AG04450 (cell line): ENCODE measurements at regions not wholly inside any gene's neighbourhood (a gene's known extent, or its start where the extent isn't known, plus 50 kb on each side); places are given as distances from the start of the nearest gene placed in this dataset.

Experiments used
- CTCF ChIA-PET: fragments of 300-600, 350-600 bp; formaldehyde crosslinking; extraction: SDS; loops from one replicate; lab custom pipeline; 2022; ENCODE audit warnings: antibody characterized with exemption, inconsistent platforms; lab: Charles Lee
- POLR2A ChIA-PET: fragments of 350-600 bp; formaldehyde crosslinking; extraction: SDS; loops from one replicate; lab custom pipeline; 2021; ENCODE audit warnings: antibody characterized with exemption, inconsistent platforms; lab: Yijun Ruan, JAX
- DNase-seq: peaks from one replicate; pipeline ENCODE4 v3.0.0-alpha.2; 2011; ENCODE audit warnings: low read depth, low spot score
- H3K27ac ChIP-seq: one replicate; pipeline ENCODE4 v1.5.1; 2012; ENCODE audit warnings: low read depth, low read length, control low read depth
- H3K27me3 ChIP-seq: one replicate; pipeline ENCODE4 v1.6.0; 2012; ENCODE audit warnings: low read length; ENCODE audit not compliant: control insufficient read depth, insufficient read depth
- H3K4me3 ChIP-seq: 2 replicates; pipeline ENCODE4 v1.5.1; 2011; ENCODE audit warnings: mild to moderate bottlenecking, low read depth, low read length, control low read depth
- H3K9me3 ChIP-seq: 2 replicates; pipeline ENCODE4 v1.5.1; 2012; ENCODE audit warnings: low read length; ENCODE audit not compliant: control insufficient read depth, insufficient read depth
- TF ChIP-seq, protein P1 (sequence below): IDR thresholded peaks from 2 replicates; pipeline ENCODE4 v1.5.1; 2011; ENCODE audit warnings: low read depth, low read length, control low read depth, inconsistent platforms

DNA sequence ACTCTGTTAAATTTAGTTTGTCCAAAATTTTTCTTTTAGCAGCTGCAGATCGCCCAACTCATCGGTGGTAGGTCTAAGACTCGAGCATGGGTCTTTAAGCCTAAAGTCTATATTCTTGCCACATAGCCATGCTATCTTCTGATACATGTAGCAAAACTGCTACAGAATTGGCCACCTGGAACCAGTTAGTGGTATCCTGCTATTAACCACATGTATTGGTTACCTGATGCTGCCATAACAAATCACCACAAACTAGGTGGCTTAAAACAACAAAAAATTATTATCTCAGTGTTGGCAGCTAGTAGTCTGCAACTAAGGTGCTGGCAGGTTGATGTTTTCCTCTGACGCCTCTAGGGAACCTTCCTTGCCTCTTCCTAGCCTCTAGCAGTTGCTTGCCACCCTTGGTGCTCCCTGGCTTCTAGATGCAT is 96.7 kb upstream of the PIK3CG start:
- no peak for DNase-seq
- Histone ChIP-seq H3K4me3 (peak overlapping the region; percentile 1; the same call in 1 of the 2 replicates), H3K9me3 (no peaks in the 10 kb centered on the region), H3K27me3 (no peaks in the 10 kb centered on the region), H3K27ac (peak overlapping the region; percentile 76)
- ChIA-PET POLR2A (interaction anchor here (1.2 kb wide), 1 partner anchor 24 kb away, joined by 3 read pairs; no protein-coding TSS in a partner anchor), CTCF (interaction anchor here (0.9 to 1.1 kb wide), 2 partner anchors 109 to 226 kb away, joined by 3 to 5 read pairs; no protein-coding TSS in a partner anchor)
- TF ChIP-seq, protein P1, sequence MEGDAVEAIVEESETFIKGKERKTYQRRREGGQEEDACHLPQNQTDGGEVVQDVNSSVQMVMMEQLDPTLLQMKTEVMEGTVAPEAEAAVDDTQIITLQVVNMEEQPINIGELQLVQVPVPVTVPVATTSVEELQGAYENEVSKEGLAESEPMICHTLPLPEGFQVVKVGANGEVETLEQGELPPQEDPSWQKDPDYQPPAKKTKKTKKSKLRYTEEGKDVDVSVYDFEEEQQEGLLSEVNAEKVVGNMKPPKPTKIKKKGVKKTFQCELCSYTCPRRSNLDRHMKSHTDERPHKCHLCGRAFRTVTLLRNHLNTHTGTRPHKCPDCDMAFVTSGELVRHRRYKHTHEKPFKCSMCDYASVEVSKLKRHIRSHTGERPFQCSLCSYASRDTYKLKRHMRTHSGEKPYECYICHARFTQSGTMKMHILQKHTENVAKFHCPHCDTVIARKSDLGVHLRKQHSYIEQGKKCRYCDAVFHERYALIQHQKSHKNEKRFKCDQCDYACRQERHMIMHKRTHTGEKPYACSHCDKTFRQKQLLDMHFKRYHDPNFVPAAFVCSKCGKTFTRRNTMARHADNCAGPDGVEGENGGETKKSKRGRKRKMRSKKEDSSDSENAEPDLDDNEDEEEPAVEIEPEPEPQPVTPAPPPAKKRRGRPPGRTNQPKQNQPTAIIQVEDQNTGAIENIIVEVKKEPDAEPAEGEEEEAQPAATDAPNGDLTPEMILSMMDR, result no peak

DNA sequence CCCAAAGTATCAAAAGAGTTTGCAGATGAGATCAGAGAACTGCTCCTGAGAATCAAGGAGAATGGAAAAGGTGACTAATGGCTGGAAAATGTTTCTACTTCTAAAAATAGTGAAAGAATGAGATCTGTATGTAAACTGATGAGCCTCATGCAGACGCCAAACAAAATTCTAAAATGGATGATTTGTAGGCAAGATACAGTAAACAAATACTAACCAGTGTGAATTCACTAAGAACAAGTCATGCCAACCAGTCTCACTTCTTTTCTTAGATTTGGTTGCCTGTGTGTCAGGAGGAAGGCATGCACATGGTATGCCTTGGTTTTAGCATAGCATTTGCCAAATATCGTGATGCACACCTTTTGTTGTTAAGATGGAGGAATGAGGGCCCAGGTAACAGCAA is 94.9 kb upstream of the PIK3CG start:
- Histone ChIP-seq H3K4me3 (no peak overlapping the region), H3K9me3 (no peaks in the 10 kb centered on the region), H3K27ac (peak overlapping the region; percentile 74), H3K27me3 (no peaks in the 10 kb centered on the region)
- peak; percentile 81 for DNase-seq
- CTCF ChIA-PET, result no interaction called here
- TF ChIP-seq, protein P1, result no peak
- POLR2A ChIA-PET, result no interaction called here

DNA sequence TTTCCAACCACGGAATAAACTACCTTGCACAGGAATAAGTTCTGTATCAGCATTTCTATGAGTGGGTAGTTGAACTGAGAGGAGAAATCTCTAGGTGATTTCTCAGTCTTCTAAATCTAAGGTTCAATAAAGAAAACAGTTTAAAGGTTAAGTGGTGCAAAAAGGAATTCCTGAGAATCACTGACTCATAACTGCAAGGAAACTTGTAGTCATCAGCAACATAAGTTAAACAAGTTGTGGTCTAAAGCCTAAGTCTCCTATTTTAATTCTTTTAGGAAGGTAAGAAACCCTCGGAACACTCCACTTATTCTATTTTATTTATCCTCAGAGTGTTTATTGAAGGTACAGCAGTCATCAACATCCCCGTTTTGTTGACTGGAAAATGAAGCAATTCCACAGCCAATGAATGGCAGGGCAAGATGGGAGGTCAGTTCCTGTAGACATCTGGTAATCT is 92.4 kb upstream of the PIK3CG start:
- ChIA-PET POLR2A (no interaction called here), CTCF (no interaction called here)
- no peak overlapping the region for H3K4me3 ChIP-seq
- DNase-seq, result no peak
- TF ChIP-seq, protein P1, result no peak
- H3K27me3 ChIP-seq, result no peaks in the 10 kb centered on the region
- peak overlapping the region; percentile 69 for H3K27ac ChIP-seq
- no peaks in the 10 kb centered on the region for H3K9me3 ChIP-seq

DNA sequence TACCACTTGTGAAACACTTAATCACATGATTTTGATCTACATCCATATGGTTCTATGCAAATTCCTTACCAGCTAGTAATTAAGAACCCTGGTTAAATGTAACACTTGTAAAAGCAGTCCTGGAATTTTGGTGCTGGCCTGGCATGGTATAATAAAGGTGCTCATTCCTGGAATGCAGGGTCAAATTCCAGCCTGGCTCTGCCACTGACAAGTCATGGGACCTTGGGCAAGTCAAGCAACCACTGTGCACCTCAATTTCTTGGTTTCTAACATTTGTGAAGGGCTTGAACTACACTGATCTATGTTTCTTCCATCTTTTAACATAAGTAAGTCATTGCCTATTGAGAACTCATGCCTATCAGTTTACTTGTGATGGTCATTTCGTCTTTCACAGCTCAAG is 91.9 kb upstream of the PIK3CG start:
- ChIA-PET CTCF (no interaction called here), POLR2A (no interaction called here)
- H3K9me3 ChIP-seq, result no peaks in the 10 kb centered on the region
- no peaks in the 10 kb centered on the region for H3K27me3 ChIP-seq
- peak overlapping the region; percentile 47 for H3K27ac ChIP-seq
- no peak for DNase-seq
- TF ChIP-seq, protein P1, result no peak
- no peak overlapping the region for H3K4me3 ChIP-seq

DNA sequence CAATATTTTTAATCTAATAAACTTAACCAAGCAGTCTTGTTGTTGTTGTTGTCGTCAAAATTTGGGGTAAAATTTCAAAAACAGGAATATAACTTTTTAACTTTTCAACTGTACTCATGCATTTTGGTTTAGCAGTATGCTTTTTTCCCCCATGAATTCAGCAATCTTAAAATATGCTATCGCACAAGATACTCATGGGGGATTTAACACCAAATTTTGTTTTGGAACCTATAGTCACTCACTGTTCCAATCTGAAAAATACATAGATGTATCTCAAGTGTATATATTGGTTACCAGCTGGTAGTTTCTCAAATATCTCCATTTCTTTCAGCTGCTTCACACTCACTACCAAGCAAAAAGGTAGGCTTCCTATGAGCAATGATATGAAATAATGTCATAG is 91.4 kb upstream of the PIK3CG start:
- DNase-seq, result no peak
- Histone ChIP-seq H3K27ac (no peak overlapping the region), H3K27me3 (no peaks in the 10 kb centered on the region), H3K4me3 (no peak overlapping the region), H3K9me3 (no peaks in the 10 kb centered on the region)
- TF ChIP-seq, protein P1, result no peak
- CTCF ChIA-PET, result no interaction called here
- POLR2A ChIA-PET, result no interaction called here
